ENCODE measurements at regions not wholly inside any gene's neighbourhood (a gene's known extent, or its start where the extent isn't known, plus 50 kb on each side); places are given as distances from the start of the nearest gene placed in this dataset.

GRCh38 chr6:8155259-8156012 is 53.1 kb upstream of the EEF1E1 start:
- TF ChIP-seq POLR2A (IDR thresholded peaks at IDR 0.05) (no peak), CTCF (IDR thresholded peaks at IDR 0.05) (no peak), POLR2AphosphoS5 (IDR thresholded peaks at IDR 0.05) (no peak), EP300 (IDR thresholded peaks at IDR 0.05) (no peak)
